Right lobe of liver (tissue), 6 donors: ENCODE measurements at regions not wholly inside any gene's neighbourhood (a gene's known extent, or its start where the extent isn't known, plus 50 kb on each side); places are given as distances from the start of the nearest gene placed in this dataset.

Experiments
- ATAC-seq, 4 donors: fragments of 200-7000 bp; cut with Tn5 transposase; one replicate each; pipeline ENCODE4 v1.9.1; 2020; ENCODE audit warnings: mild to moderate bottlenecking in 4 of 4, moderate library complexity in 4 of 4
- DNase-seq, 3 donors: peaks; one replicate each; pipeline ENCODE4 v3.0.0-alpha.2; 2020
- H3K27ac ChIP-seq, 3 donors: fragments of 200-600 bp; one replicate each; pipeline ENCODE4 v1.8.0; 2022
- H3K27me3 ChIP-seq, 2 donors: fragments of 200-600 bp; one replicate each; pipeline ENCODE4 v1.8.0; 2022
- H3K36me3 ChIP-seq, 4 donors: fragments of 200-600 bp; sonication (generic) in 1 of 4; one replicate each; pipeline versions ENCODE4 v1.5.1 to v1.8.0; 2017 to 2022; ENCODE audit warnings: control low read depth in 1 of 4
- H3K4me1 ChIP-seq, 4 donors: fragments of 200-600 bp; sonication (generic) in 1 of 4; one replicate each; pipeline versions ENCODE4 v1.5.1 to v1.8.0; 2017 to 2022; ENCODE audit warnings: control low read depth in 1 of 4
- H3K4me3 ChIP-seq, 3 donors: fragments of 200-600 bp; one replicate each; pipeline ENCODE4 v1.8.0; 2022
- H3K9me3 ChIP-seq, 4 donors: fragments of 200-600 bp; sonication (generic) in 1 of 4; one replicate each; pipeline versions ENCODE4 v1.5.1 to v1.8.0; 2017 to 2022; ENCODE audit warnings: control low read depth in 1 of 4
- CTCF ChIP-seq, 4 donors: fragments of 200-600 bp in 3 of 4; fragments of 450-650 bp in 1 of 4; IDR thresholded peaks; one replicate each; pipeline versions ENCODE4 v1.5.1 to v1.8.0; 2016 to 2022; ENCODE audit warnings: antibody characterized with exemption in 4 of 4, mild to moderate bottlenecking in 2 of 4
- POLR2A ChIP-seq: fragments of 450-650 bp; IDR thresholded peaks from one replicate; pipeline ENCODE4 v1.6.1; 2017; ENCODE audit warnings: antibody characterized with exemption, mild to moderate bottlenecking
- WGBS: methylation state at CpG from one replicate; pipeline ENCODE4 v1.1.6; 2018; ENCODE audit warnings: low coverage, low lambda C conversion rate; ENCODE audit not compliant: insufficient coverage; ENCODE audit errors: missing lambda C conversion rate; 5-methylcytosine and 5-hydroxymethylcytosine counted together
- intact Hi-C, 2 donors: fragments of 100-400 bp; cut with DNase I; formaldehyde crosslinking; loops; one replicate each; pipeline versions ENCODE4 v1.11.2 to v1.14.1; 2022
- donor health status: DM: no; HTN: yes; CAD: no.
- donor health status: DM: no; HTN: no; CAD: no.
- donor health status: DM: no; HTN: no; CAD: no.
- donor health status: DM: no; HTN: yes; CAD: no.
- donor health status: DM: no; HTN: yes; CAD: no.

- no peaks in the 10 kb centered on the region for H3K36me3 ChIP-seq
- intact Hi-C loops, result no loop called here
- H3K9me3 ChIP-seq, result no peaks in the 10 kb centered on the region
- 49% methylated on average over 5 of the region's 10 CpGs for WGBS
- no peak overlapping the region for H3K4me3 ChIP-seq
- DNase-seq (no peak), ATAC-seq (no peak)
- TF ChIP-seq CTCF (IDR thresholded peaks at IDR 0.05) (no peak), POLR2A (no peak)
- no peaks in the 10 kb centered on the region for H3K4me1 ChIP-seq
- H3K27me3 ChIP-seq, result no peaks in the 10 kb centered on the region
- no peak overlapping the region for H3K27ac ChIP-seq
Observed at GRCh38 chr5:2272039-2272438, 389.3 kb upstream of the IRX4 start.

- no peak for ATAC-seq
- no peaks in the 10 kb centered on the region for H3K27me3 ChIP-seq
- intact Hi-C loops, result no loop called here
- no peaks in the 10 kb centered on the region for H3K4me1 ChIP-seq
- no peaks in the 10 kb centered on the region for H3K9me3 ChIP-seq
- H3K27ac ChIP-seq, result no peak overlapping the region
- no peak for DNase-seq
- 11% methylated on average over 8 of the region's 8 CpGs for WGBS
- no peaks in the 10 kb centered on the region for H3K36me3 ChIP-seq
- TF ChIP-seq POLR2A (no peak), CTCF (IDR thresholded peaks at IDR 0.05) (no peak)
- no peak overlapping the region for H3K4me3 ChIP-seq
Observed at GRCh38 chr5:2271316-2271715, 388.6 kb upstream of the IRX4 start.

DNA sequence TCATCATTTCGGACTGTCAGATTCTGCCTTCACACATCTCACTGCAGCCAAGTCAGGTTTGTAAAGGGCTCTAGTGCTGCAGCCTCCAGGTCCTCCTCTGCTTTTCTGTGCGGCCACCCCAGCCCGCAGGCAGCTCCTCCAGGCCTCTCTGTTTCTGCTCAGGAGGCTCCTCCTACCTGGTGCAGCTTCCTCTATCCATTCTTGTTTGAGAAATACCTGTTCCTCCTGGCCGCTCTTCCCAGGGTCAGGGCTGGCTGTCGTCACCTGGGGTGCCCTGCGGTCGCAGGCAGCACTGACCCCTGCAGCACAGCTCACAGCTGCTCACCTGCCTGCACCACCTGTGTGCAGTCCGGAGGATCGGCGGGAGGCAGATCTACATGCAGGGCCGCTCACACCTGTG lies 387.7 kb upstream of the IRX4 start:
- TF ChIP-seq CTCF (IDR thresholded peaks at IDR 0.05) (no peak), POLR2A (no peak)
- Histone ChIP-seq H3K4me3 (no peak overlapping the region), H3K27me3 (no peaks in the 10 kb centered on the region), H3K4me1 (no peaks in the 10 kb centered on the region), H3K27ac (no peak overlapping the region), H3K36me3 (no peaks in the 10 kb centered on the region), H3K9me3 (no peaks in the 10 kb centered on the region)
- DNase-seq (no peak), ATAC-seq (no peak)
- WGBS, result 68% methylated on average over 11 of the region's 11 CpGs
- intact Hi-C loops, result no loop called here

DNA sequence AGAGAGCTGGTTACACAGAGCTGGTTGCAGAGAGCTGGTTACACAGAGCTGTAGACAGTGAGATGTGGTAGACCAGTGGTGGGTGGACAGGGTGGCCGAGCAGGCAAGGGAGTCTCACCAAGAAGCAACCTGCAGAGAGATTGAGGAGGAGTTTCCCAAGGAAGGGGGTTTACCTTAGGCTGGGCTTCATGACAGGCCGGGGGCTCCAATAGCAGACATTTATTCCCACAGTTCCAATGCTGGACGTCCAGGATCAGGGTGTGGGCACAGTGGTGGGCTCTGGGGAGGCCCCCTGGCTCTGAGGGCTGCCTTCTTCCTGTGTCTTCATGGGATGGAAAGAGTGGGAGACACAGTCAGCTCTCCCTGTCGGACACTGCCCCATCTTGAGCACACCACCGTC lies 386.9 kb upstream of the IRX4 start:
- TF ChIP-seq POLR2A, result no peak
- TF ChIP-seq CTCF (IDR thresholded peaks at IDR 0.05), result no peak
- no peak for ATAC-seq
- Histone ChIP-seq H3K4me3 (no peak overlapping the region), H3K36me3 (no peaks in the 10 kb centered on the region), H3K27ac (no peak overlapping the region), H3K9me3 (no peaks in the 10 kb centered on the region), H3K27me3 (no peaks in the 10 kb centered on the region), H3K4me1 (no peaks in the 10 kb centered on the region)
- no peak for DNase-seq
- WGBS, result 14% methylated on average over 1 of the region's 5 CpGs
- intact Hi-C loops, result no loop called here

DNA sequence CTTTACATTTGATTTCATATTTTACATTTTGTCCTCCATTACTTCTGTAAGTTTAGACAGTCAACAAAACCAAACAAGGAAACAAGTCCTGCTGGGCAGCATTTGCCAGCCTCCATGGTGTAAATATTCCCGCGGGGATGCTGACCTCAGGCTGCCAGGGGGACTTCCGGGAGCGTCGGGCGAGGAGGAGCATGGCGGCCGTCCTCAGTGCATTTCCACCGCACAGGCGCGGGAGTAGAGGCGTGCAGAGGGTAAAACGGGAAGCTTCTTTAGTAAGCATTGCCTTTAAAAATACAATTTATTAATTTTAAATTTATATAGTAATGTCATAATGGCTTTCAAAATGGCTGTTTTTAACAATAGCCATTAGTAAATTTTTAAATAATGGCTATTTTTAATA lies 385.3 kb upstream of the IRX4 start:
- DNase-seq, result no peak

More for the DNA sequence above, 385.3 kb upstream of the IRX4 start:
- Histone ChIP-seq H3K27ac (no peak overlapping the region), H3K4me3 (no peak overlapping the region), H3K9me3 (no peaks in the 10 kb centered on the region), H3K36me3 (no peaks in the 10 kb centered on the region), H3K27me3 (no peaks in the 10 kb centered on the region), H3K4me1 (no peaks in the 10 kb centered on the region)
- TF ChIP-seq CTCF (IDR thresholded peaks at IDR 0.05) (no peak), POLR2A (no peak)
- WGBS, result 88% methylated on average over 13 of the region's 13 CpGs
- intact Hi-C loops, result no loop called here
- no peak for ATAC-seq
